ENCODE measurements at regions not wholly inside any gene's neighbourhood (a gene's known extent, or its start where the extent isn't known, plus 50 kb on each side); places are given as distances from the start of the nearest gene placed in this dataset.
A peak's percentile ranks its signal among the peaks of the same experiment; 100 is the strongest.

DNA sequence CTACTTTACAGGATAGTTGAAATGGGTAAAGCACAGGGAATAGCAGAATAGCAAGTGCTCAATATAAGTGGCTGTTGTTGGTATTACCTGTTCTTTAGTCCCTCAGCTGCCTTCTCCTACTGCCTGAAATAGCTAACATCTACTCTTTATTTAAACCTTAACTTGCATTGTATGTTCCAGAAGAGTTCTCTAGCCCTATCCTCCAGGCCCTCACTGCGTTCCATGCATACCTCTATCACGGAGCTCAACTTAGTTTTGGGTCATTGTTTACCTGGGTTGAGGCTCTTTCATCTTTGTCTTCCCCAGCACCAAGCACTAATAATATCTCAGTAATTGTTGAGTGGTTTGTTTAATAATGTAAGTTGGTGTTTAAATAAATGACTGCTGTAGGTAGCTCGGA is 242.2 kb upstream of the FANCL start:
- H3K27ac ChIP-seq: 0 out of 2 replicates have a peak overlapping the region, but pooled peaks have one; percentile 20
- H3K36me3 ChIP-seq (ENCODE audit: low read depth): no peaks in the 10 kb centered on the region
- peaks cover 34% of the 10 kb centered on the region for H3F3A ChIP-seq (ENCODE audit: insufficient read depth)
- no peak overlapping the region for H2AFZ ChIP-seq
- DNase-seq: no peak
- H3K9ac ChIP-seq: no peak overlapping the region
- H4K20me1 ChIP-seq (ENCODE audit: insufficient read depth): no peaks in the 10 kb centered on the region
- no peaks in the 10 kb centered on the region for H3K79me2 ChIP-seq (ENCODE audit: insufficient read depth)
- H3K27me3 ChIP-seq (replicated peaks; ENCODE audit: insufficient read depth): no peaks in the 10 kb centered on the region
- no peaks in the 10 kb centered on the region for H3K9me2 ChIP-seq (ENCODE audit: insufficient read depth)
- WGBS, 2 experiments (ENCODE audit: low coverage in 1 of 2, low lambda C conversion rate in 2 of 2, missing lambda C conversion rate in 2 of 2): 85 to 91% methylated on average over 3 of the region's 3 CpGs
- in situ Hi-C loops (cut with MboI): no loop called here
- peaks cover 29% of the 10 kb centered on the region for H3K4me1 ChIP-seq (ENCODE audit: insufficient read depth)
- no peak overlapping the region for H3K4me3 ChIP-seq
- H3K9me3 ChIP-seq (ENCODE audit: low read depth): no peaks in the 10 kb centered on the region
- peak overlapping the region; percentile 41 for H3K4me2 ChIP-seq (ENCODE audit: unreplicated experiment)
- TF ChIP-seq EZH2phosphoT487 (IDR thresholded peaks at IDR 0.05; ENCODE audit: insufficient read depth, low read depth) (no peak), EZH2 (IDR thresholded peaks at IDR 0.05; ENCODE audit: insufficient read depth, poor library complexity, severe bottlenecking) (no peak)

DNA sequence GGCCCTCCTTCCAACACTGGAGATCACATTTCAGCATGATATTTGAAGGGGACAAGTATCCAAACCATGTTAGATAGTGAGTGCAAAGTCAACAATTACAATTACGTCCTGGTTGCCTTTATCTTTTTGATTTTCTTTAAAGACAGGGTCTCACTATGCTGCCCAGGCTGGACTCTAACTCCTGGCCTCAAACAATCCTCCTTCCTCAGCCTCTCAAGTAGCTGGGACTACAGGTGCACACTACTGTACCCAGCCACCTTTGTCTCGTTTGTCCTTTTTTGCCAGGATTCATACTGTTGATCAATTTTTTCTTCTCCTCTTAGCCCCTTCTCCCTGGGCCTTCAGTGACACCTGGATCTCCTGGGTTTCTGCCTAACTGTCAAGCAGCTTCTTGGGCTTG is 240.5 kb upstream of the FANCL start:
- no peak overlapping the region for H3K27ac ChIP-seq
- 60 to 65% methylated on average over 2 of the region's 2 CpGs for WGBS, 2 experiments (ENCODE audit: low coverage in 1 of 2, low lambda C conversion rate in 2 of 2, missing lambda C conversion rate in 2 of 2)
- TF ChIP-seq EZH2 (IDR thresholded peaks at IDR 0.05; ENCODE audit: insufficient read depth, poor library complexity, severe bottlenecking) (no peak), EZH2phosphoT487 (IDR thresholded peaks at IDR 0.05; ENCODE audit: insufficient read depth, low read depth) (no peak)
- no peaks in the 10 kb centered on the region for H3K9me3 ChIP-seq (ENCODE audit: low read depth)
- H3K9ac ChIP-seq: no peak overlapping the region
- DNase-seq: no peak
- H3K79me2 ChIP-seq (ENCODE audit: insufficient read depth): no peaks in the 10 kb centered on the region
- H3K27me3 ChIP-seq (replicated peaks; ENCODE audit: insufficient read depth): no peaks in the 10 kb centered on the region
- H4K20me1 ChIP-seq (ENCODE audit: insufficient read depth): no peaks in the 10 kb centered on the region
- H3K4me3 ChIP-seq: no peak overlapping the region
- in situ Hi-C loops (cut with MboI): no loop called here
- H3K4me2 ChIP-seq (ENCODE audit: unreplicated experiment): no peak overlapping the region
- no peaks in the 10 kb centered on the region for H3K36me3 ChIP-seq (ENCODE audit: low read depth)
- peaks cover 27% of the 10 kb centered on the region for H3F3A ChIP-seq (ENCODE audit: insufficient read depth)
- peaks cover 20% of the 10 kb centered on the region for H3K4me1 ChIP-seq (ENCODE audit: insufficient read depth)
- no peaks in the 10 kb centered on the region for H3K9me2 ChIP-seq (ENCODE audit: insufficient read depth)
- no peak overlapping the region for H2AFZ ChIP-seq

DNA sequence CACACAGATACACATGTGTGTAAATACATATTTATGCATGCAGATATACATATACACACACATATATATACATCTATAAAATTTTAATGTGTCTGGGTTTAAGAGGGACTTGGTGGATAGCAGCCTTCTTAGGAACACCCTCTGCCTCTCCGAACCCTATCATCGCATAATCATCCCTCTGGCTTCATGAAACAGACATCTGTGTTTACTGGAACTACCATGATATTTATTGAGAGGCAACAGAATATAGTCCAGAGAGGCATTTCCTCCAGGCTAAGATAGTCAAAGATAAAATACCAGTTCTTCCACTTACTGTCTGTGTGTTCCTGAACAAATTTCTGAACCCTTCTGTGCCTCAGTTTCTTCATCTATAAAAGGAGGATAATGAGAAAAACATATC is 239.0 kb upstream of the FANCL start:
- peaks cover 19% of the 10 kb centered on the region for H3F3A ChIP-seq (ENCODE audit: insufficient read depth)
- no peaks in the 10 kb centered on the region for H4K20me1 ChIP-seq (ENCODE audit: insufficient read depth)
- TF ChIP-seq EZH2phosphoT487 (IDR thresholded peaks at IDR 0.05; ENCODE audit: insufficient read depth, low read depth) (no peak), EZH2 (IDR thresholded peaks at IDR 0.05; ENCODE audit: insufficient read depth, poor library complexity, severe bottlenecking) (no peak)
- H3K79me2 ChIP-seq (ENCODE audit: insufficient read depth): no peaks in the 10 kb centered on the region
- no peak overlapping the region for H2AFZ ChIP-seq
- H3K27me3 ChIP-seq (replicated peaks; ENCODE audit: insufficient read depth): no peaks in the 10 kb centered on the region
- 88 to 89% methylated on average over 2 of the region's 2 CpGs for WGBS, 2 experiments (ENCODE audit: low coverage in 1 of 2, low lambda C conversion rate in 2 of 2, missing lambda C conversion rate in 2 of 2)
- H3K4me3 ChIP-seq: no peak overlapping the region
- peaks cover 15% of the 10 kb centered on the region for H3K4me1 ChIP-seq (ENCODE audit: insufficient read depth)
- no peak overlapping the region for H3K4me2 ChIP-seq (ENCODE audit: unreplicated experiment)
- no peak for DNase-seq
- no peak overlapping the region for H3K27ac ChIP-seq
- H3K9me2 ChIP-seq (ENCODE audit: insufficient read depth): no peaks in the 10 kb centered on the region
- in situ Hi-C loops (cut with MboI): no loop called here
- no peaks in the 10 kb centered on the region for H3K36me3 ChIP-seq (ENCODE audit: low read depth)
- no peak overlapping the region for H3K9ac ChIP-seq
- no peaks in the 10 kb centered on the region for H3K9me3 ChIP-seq (ENCODE audit: low read depth)

DNA sequence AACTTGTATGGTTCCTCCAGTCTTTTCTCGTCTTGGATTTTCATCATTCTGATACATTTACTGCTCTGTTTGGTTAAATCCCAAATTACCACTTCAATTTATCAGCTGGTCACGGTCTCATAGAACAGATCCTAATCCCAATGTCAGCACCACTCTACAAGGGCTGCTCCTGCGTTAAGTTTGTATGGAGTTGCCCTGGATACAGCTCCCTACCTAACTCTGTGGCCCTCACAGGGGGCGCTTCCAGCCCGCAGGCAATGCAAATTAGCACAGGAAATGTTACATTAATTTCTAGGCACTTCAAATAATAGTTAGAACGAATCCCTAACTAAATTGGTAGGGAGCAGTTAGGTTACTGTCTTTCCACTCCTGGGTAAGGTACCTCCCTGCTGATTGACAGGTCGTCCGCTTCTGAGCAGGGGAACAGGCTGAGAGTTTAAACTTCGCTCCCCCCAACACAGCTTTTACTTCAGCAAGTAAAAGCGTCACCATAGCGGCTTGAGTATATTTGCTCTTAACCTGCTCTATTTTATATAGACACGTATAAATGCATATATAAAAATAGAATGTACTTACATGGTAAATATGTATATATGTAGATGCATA is 238.5 kb upstream of the FANCL start:
- peaks cover 14% of the 10 kb centered on the region for H3K4me1 ChIP-seq (ENCODE audit: insufficient read depth)
- no peak overlapping the region for H2AFZ ChIP-seq
- H3K9ac ChIP-seq: no peak overlapping the region
- 61 to 65% methylated on average over 12 of the region's 12 CpGs for WGBS, 2 experiments (ENCODE audit: low coverage in 1 of 2, low lambda C conversion rate in 2 of 2, missing lambda C conversion rate in 2 of 2)
- no peak for DNase-seq
- TF ChIP-seq EZH2phosphoT487 (IDR thresholded peaks at IDR 0.05; ENCODE audit: insufficient read depth, low read depth) (no peak), EZH2 (IDR thresholded peaks at IDR 0.05; ENCODE audit: insufficient read depth, poor library complexity, severe bottlenecking) (no peak)
- H3F3A ChIP-seq (ENCODE audit: insufficient read depth): peaks cover 13% of the 10 kb centered on the region
- H3K4me3 ChIP-seq: no peak overlapping the region
- H3K4me2 ChIP-seq (ENCODE audit: unreplicated experiment): no peak overlapping the region
- no peaks in the 10 kb centered on the region for H4K20me1 ChIP-seq (ENCODE audit: insufficient read depth)
- in situ Hi-C loops (cut with MboI): no loop called here
- H3K27ac ChIP-seq: no peak overlapping the region
- H3K36me3 ChIP-seq (ENCODE audit: low read depth): no peaks in the 10 kb centered on the region
- H3K27me3 ChIP-seq (replicated peaks; ENCODE audit: insufficient read depth): no peaks in the 10 kb centered on the region
- H3K79me2 ChIP-seq (ENCODE audit: insufficient read depth): no peaks in the 10 kb centered on the region
- no peaks in the 10 kb centered on the region for H3K9me3 ChIP-seq (ENCODE audit: low read depth)
- no peaks in the 10 kb centered on the region for H3K9me2 ChIP-seq (ENCODE audit: insufficient read depth)

DNA sequence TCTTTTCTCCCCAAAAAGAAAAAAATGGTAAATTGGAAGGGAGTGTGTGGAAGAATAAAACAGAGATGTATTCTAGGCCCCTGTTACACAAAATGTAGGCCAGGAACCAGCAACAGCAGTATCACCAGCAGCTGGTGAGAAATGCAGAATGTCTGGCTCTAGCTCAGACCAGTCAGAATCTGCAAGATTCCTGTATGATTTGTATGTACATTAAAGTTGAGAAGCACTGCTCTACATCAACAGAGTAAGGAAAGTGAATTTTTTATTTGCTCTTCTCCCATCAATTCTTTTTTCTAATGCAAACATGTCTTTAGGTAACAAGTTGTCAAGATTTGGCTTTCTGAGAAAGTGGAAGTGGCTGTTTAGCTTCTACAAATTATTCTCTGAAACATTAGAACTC is 235.4 kb upstream of the FANCL start:
- Histone ChIP-seq H3K27ac (no peak overlapping the region), H3K4me1 (ENCODE audit: insufficient read depth) (no peaks in the 10 kb centered on the region)
- in situ Hi-C loops (cut with MboI): no loop called here

More for the DNA sequence above, 235.4 kb upstream of the FANCL start:
- H3K79me2 ChIP-seq (ENCODE audit: insufficient read depth): no peaks in the 10 kb centered on the region
- no peak overlapping the region for H3K4me3 ChIP-seq
- TF ChIP-seq EZH2 (IDR thresholded peaks at IDR 0.05; ENCODE audit: insufficient read depth, poor library complexity, severe bottlenecking) (no peak), EZH2phosphoT487 (IDR thresholded peaks at IDR 0.05; ENCODE audit: insufficient read depth, low read depth) (no peak)
- H4K20me1 ChIP-seq (ENCODE audit: insufficient read depth): no peaks in the 10 kb centered on the region
- no peak overlapping the region for H3K4me2 ChIP-seq (ENCODE audit: unreplicated experiment)
- H3K9ac ChIP-seq: no peak overlapping the region
- H3K9me3 ChIP-seq (ENCODE audit: low read depth): no peaks in the 10 kb centered on the region
- H3K27me3 ChIP-seq (replicated peaks; ENCODE audit: insufficient read depth): no peaks in the 10 kb centered on the region
- H3K9me2 ChIP-seq (ENCODE audit: insufficient read depth): no peaks in the 10 kb centered on the region
- no peaks in the 10 kb centered on the region for H3K36me3 ChIP-seq (ENCODE audit: low read depth)
- H3F3A ChIP-seq (ENCODE audit: insufficient read depth): no peaks in the 10 kb centered on the region
- H2AFZ ChIP-seq: peak overlapping the region; percentile 3; the same call in 1 of the 2 replicates
- DNase-seq: no peak

Data from GM23248 (cell line).